ENCODE measurements at regions not wholly inside any gene's neighbourhood (a gene's known extent, or its start where the extent isn't known, plus 50 kb on each side); places are given as distances from the start of the nearest gene placed in this dataset.

DNA sequence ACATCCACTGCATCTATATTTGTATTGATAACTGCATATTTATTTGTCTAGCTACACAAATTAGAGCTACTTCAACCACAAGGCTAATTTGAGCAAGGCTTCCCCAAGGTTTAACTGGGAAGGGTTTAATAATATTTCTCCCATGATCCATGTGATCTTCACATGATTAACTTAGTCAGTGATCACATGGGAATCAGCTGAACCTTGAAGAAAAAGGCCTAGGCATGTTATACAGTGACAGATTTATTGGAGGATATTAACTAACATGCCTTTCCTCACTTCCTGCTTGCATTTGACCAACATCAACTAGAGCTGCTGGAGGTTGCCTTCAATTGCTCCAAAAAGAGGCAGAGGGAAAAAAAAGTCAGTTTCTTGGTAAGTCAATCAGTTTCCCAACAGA is 417.0 kb downstream of the HAO1 start (continued):
- TF ChIP-seq, protein P1, sequence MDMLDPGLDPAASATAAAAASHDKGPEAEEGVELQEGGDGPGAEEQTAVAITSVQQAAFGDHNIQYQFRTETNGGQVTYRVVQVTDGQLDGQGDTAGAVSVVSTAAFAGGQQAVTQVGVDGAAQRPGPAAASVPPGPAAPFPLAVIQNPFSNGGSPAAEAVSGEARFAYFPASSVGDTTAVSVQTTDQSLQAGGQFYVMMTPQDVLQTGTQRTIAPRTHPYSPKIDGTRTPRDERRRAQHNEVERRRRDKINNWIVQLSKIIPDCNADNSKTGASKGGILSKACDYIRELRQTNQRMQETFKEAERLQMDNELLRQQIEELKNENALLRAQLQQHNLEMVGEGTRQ (IDR thresholded peaks at IDR 0.05): no peak
- TF ChIP-seq RCOR1 (IDR thresholded peaks at IDR 0.05; ENCODE audit: low read depth, low read length): no peak
- no peak for TF ChIP-seq HOXB13 (CRISPR knock-in tag; IDR thresholded peaks at IDR 0.05; ENCODE audit: low read depth)
- TF ChIP-seq ATOH8 (CRISPR knock-in tag; IDR thresholded peaks at IDR 0.05; ENCODE audit: low read depth): no peak
- TF ChIP-seq, protein P2, sequence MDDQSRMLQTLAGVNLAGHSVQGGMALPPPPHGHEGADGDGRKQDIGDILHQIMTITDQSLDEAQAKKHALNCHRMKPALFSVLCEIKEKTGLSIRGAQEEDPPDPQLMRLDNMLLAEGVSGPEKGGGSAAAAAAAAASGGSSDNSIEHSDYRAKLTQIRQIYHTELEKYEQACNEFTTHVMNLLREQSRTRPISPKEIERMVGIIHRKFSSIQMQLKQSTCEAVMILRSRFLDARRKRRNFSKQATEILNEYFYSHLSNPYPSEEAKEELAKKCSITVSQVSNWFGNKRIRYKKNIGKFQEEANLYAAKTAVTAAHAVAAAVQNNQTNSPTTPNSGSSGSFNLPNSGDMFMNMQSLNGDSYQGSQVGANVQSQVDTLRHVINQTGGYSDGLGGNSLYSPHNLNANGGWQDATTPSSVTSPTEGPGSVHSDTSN (IDR thresholded peaks at IDR 0.05): no peak
- no peak for TF ChIP-seq EHF (CRISPR knock-in tag; IDR thresholded peaks at IDR 0.05)

GRCh38 chr20:7540018-7540417 is 400.2 kb downstream of the HAO1 start:
- no peak for DNase-seq (ENCODE audit: low read depth in 1 of 2, low spot score in 1 of 2)
- TF ChIP-seq ZSCAN20 (CRISPR knock-in tag; IDR thresholded peaks at IDR 0.05) (no peak), ZNF302 (CRISPR knock-in tag; IDR thresholded peaks at IDR 0.05) (no peak), SREBF2 (IDR thresholded peaks at IDR 0.05) (no peak), HES2 (IDR thresholded peaks at IDR 0.05) (no peak), RARB (CRISPR knock-in tag; IDR thresholded peaks at IDR 0.05) (no peak), CTCF (IDR thresholded peaks at IDR 0.05) (no peak), HMGXB4 (CRISPR knock-in tag; IDR thresholded peaks at IDR 0.05; ENCODE audit: borderline replicate concordance) (no peak), KDM5A (IDR thresholded peaks at IDR 0.05) (no peak), CHD2 (IDR thresholded peaks at IDR 0.05; ENCODE audit: low read length, partially characterized antibody) (no peak), NR3C1 (IDR thresholded peaks at IDR 0.05) (no peak), RFX5 (IDR thresholded peaks at IDR 0.05) (no peak), FOSB (CRISPR knock-in tag; IDR thresholded peaks at IDR 0.05) (no peak), NPAS2 (CRISPR knock-in tag; IDR thresholded peaks at IDR 0.05; ENCODE audit: borderline replicate concordance) (no peak), HOXA7 (CRISPR knock-in tag; IDR thresholded peaks at IDR 0.05) (no peak), RAD21 (conservative IDR thresholded peaks at IDR 0.05 in 1 of 2, IDR thresholded peaks at IDR 0.05 in 1 of 2) (no peak), FOSL2 (IDR thresholded peaks at IDR 0.05) (no peak), FOSL2 (CRISPR knock-in tag; IDR thresholded peaks at IDR 0.05) (no peak), CBX2 (IDR thresholded peaks at IDR 0.05; ENCODE audit: borderline replicate concordance, low read depth) (no peak), CEBPB (IDR thresholded peaks at IDR 0.05) (no peak), E2F6 (IDR thresholded peaks at IDR 0.05; ENCODE audit: borderline replicate concordance, low read depth) (no peak)
- TF ChIP-seq, protein P2 (IDR thresholded peaks at IDR 0.05): no peak
- Histone ChIP-seq H3K9me3 (0 out of 3 replicates have a peak, but pooled peaks cover 2% of the 10 kb centered on the region), H3K4me3 (no peak overlapping the region), H3K4me1 (no peaks in the 10 kb centered on the region), H3K4me2 (no peak overlapping the region), H3K27ac (no peak overlapping the region)
- FAIRE-seq: no peak
- ChIA-PET CTCF (no interaction called here), POLR2A (no interaction called here)
- ATAC-seq: no peak

Data from A549 (cell line).